Activated T-cell treated with anti-CD3 and anti-CD28 coated beads, Interleukin-2, amount 50 U/mL, for 24 hours (primary cell): ENCODE measurements at regions not wholly inside any gene's neighbourhood (a gene's known extent, or its start where the extent isn't known, plus 50 kb on each side); places are given as distances from the start of the nearest gene placed in this dataset.

Experiments
- DNase-seq: peaks from one replicate; pipeline ENCODE4 v3.0.0-alpha.2; 2020
- H3K27ac Mint-ChIP-seq: 2 replicates; pipeline ENCODE4 v1.8.0; 2020; ENCODE audit warnings: mild to moderate bottlenecking, mixed read lengths
- H3K27me3 Mint-ChIP-seq: 2 replicates; pipeline ENCODE4 v1.8.0; 2020; ENCODE audit warnings: mixed read lengths
- H3K36me3 Mint-ChIP-seq: 2 replicates; pipeline ENCODE4 v1.8.0; 2020; ENCODE audit warnings: low read depth, mixed read lengths
- H3K4me1 Mint-ChIP-seq: 2 replicates; pipeline ENCODE4 v1.8.0; 2020; ENCODE audit warnings: low read depth, mixed read lengths
- H3K4me3 Mint-ChIP-seq: 2 replicates; pipeline ENCODE4 v1.8.0; 2020; ENCODE audit warnings: mild to moderate bottlenecking, moderate library complexity, mixed read lengths
- H3K9me3 Mint-ChIP-seq: 2 replicates; pipeline ENCODE4 v1.8.0; 2020; ENCODE audit warnings: mixed read lengths

DNA sequence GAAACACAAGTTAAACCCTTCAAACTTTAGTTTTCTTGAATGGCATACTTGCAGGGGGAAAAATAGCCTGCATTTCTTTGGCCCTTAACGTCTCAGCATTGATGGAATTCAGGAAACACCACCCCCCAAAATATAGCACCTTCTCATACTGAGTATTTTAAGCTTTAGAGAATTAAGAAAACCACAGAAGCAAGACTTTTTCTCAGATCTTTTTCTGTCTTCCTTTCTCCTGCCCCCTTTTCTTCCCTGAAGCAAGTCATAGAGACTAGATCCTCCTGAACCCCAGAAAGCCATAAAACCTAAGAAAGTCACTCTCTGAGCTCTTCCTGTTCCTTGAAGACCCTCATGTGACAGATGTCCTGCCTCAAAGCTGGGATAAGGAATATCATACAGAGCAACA, 1069.9 kb downstream of the EFNA5 start:
- Mint-ChIP-seq H3K4me1 (no peaks in the 10 kb centered on the region), H3K4me3 (no peak overlapping the region), H3K27me3 (no peaks in the 10 kb centered on the region), H3K27ac (no peak overlapping the region), H3K36me3 (no peaks in the 10 kb centered on the region), H3K9me3 (peaks cover 16% of the 10 kb centered on the region)
- DNase-seq: no peak

- Mint-ChIP-seq H3K27me3 (no peaks in the 10 kb centered on the region), H3K4me3 (no peak overlapping the region), H3K4me1 (no peaks in the 10 kb centered on the region), H3K9me3 (peaks cover 14% of the 10 kb centered on the region), H3K27ac (no peak overlapping the region), H3K36me3 (no peaks in the 10 kb centered on the region)
- no peak for DNase-seq
Observed at GRCh38 chr5:106595864-106596263, 1074.9 kb downstream of the EFNA5 start.

DNA sequence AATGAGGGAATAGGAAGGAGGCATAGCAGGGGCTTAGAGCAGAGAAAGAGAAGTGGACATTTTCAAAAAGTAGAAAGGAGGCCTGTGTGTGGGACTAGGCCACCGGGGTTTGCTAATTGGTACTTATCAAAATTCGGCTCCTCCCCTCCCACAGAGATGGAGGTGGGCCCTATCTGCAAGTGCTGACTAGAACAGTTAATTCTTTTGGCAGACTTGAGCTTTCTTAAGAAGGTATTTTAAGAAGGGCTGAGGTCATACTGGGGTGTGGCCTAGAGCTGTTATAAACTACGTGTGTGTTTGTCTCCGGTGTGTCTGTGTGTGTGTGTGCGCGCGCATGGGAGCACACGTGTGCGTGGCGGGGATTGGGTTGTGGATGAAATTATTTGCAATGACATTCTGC, 1086.5 kb downstream of the EFNA5 start:
- Mint-ChIP-seq H3K4me1 (no peaks in the 10 kb centered on the region), H3K9me3 (peaks cover 5% of the 10 kb centered on the region), H3K36me3 (no peaks in the 10 kb centered on the region), H3K27me3 (no peaks in the 10 kb centered on the region), H3K4me3 (no peak overlapping the region), H3K27ac (no peak overlapping the region)
- DNase-seq: no peak

DNA sequence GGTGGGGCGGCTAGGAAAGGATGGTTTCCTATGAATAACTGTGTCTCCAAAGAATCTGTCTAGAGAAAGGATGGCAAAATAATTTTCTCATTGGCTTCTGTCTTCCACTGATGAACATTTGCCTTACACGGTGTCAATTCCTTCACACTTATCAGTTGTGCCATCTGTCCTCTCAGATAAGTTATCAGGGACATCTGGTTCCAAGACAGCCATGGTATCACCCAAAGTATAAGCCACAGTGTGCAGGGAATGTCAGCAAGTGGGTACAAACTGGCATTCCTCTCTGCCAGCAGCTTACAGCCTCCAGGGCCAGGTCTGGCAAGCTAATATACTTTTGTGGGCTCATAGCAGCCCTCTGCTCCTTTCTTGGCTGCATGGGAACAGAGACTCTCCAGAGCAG, 1092.0 kb downstream of the EFNA5 start:
- no peak for DNase-seq
- Mint-ChIP-seq H3K36me3 (no peaks in the 10 kb centered on the region), H3K4me3 (no peak overlapping the region), H3K4me1 (no peaks in the 10 kb centered on the region), H3K27me3 (no peaks in the 10 kb centered on the region), H3K9me3 (peaks cover 9% of the 10 kb centered on the region), H3K27ac (no peak overlapping the region)

DNA sequence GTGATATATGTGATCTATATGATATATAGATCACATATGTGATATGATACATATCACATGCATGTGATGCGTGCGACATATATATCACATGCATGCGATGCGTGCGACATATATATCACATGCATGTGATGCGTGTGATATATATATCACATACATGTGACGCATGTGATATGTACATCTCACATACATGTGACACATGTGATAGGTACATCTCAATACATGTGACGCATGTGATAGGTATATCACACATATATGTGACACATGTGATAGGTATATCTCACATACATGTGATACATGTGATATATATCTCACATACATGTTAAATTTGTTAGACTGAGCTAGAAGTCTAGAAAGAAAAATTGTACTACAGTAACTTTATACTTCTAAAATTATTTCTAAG, 1095.9 kb downstream of the EFNA5 start:
- Mint-ChIP-seq H3K4me3 (no peak overlapping the region), H3K4me1 (no peaks in the 10 kb centered on the region), H3K36me3 (no peaks in the 10 kb centered on the region), H3K9me3 (peaks cover 4% of the 10 kb centered on the region), H3K27ac (no peak overlapping the region), H3K27me3 (no peaks in the 10 kb centered on the region)
- no peak for DNase-seq

DNA sequence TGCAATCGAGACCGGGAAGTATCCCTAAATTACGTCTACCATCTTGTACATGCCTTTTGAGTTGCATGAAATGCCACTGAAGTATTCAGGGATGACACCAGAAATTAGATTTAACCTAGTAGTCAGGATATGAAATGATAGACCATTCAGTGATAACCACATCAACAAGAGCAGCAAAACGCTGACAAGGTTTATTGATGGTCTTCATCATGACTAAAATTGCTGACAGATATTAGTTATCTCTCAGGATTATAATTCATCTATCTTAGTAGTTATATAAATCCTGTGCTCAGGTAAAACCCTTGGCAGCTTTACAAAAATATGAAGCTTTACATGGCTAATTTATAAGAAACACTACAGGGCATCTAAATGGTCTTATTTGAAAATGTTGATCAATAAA, 1104.7 kb downstream of the EFNA5 start:
- Mint-ChIP-seq H3K27me3 (no peaks in the 10 kb centered on the region), H3K36me3 (no peaks in the 10 kb centered on the region), H3K4me1 (no peaks in the 10 kb centered on the region), H3K4me3 (no peak overlapping the region), H3K9me3 (peaks cover 8% of the 10 kb centered on the region), H3K27ac (no peak overlapping the region)
- DNase-seq: no peak

- H3K27ac Mint-ChIP-seq: no peak overlapping the region
- no peak for DNase-seq
- peaks cover 30% of the 10 kb centered on the region for H3K9me3 Mint-ChIP-seq
- no peak overlapping the region for H3K4me3 Mint-ChIP-seq
- no peaks in the 10 kb centered on the region for H3K36me3 Mint-ChIP-seq
- H3K4me1 Mint-ChIP-seq: no peaks in the 10 kb centered on the region
- H3K27me3 Mint-ChIP-seq: no peaks in the 10 kb centered on the region
Observed at GRCh38 chr5:106545325-106545724, 1125.4 kb downstream of the EFNA5 start.

- Mint-ChIP-seq H3K9me3 (peaks cover 30% of the 10 kb centered on the region), H3K36me3 (no peaks in the 10 kb centered on the region), H3K27ac (no peak overlapping the region), H3K27me3 (no peaks in the 10 kb centered on the region), H3K4me3 (no peak overlapping the region), H3K4me1 (no peaks in the 10 kb centered on the region)
- no peak for DNase-seq
Observed at GRCh38 chr5:106543330-106543729, 1127.4 kb downstream of the EFNA5 start.

DNA sequence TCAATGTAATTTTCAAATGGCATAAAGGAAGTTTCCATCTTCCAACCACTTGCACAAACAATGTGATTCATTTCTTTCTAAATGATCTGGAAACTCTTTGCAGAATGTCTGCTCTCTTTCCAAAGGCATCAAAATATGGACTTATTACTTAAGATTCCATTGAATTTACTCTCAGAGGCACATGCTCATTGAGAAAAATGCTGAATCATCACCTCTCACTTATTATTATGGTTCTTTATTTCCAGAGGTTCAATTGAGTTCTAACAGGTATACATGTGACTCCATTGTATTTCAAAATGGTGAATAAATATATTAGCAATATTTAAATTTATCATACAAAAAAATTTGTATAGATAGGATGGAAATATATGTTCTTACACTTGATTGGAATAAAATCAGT, 1140.6 kb downstream of the EFNA5 start:
- no peak for DNase-seq
- no peak overlapping the region for H3K27ac Mint-ChIP-seq
- H3K4me1 Mint-ChIP-seq: no peaks in the 10 kb centered on the region
- no peaks in the 10 kb centered on the region for H3K27me3 Mint-ChIP-seq
- peaks cover 19% of the 10 kb centered on the region for H3K9me3 Mint-ChIP-seq
- no peaks in the 10 kb centered on the region for H3K36me3 Mint-ChIP-seq
- no peak overlapping the region for H3K4me3 Mint-ChIP-seq

GRCh38 chr5:106525438-106525837, 1145.3 kb downstream of the EFNA5 start:
- H3K27ac Mint-ChIP-seq: no peak overlapping the region
- no peaks in the 10 kb centered on the region for H3K36me3 Mint-ChIP-seq
- no peak for DNase-seq
- H3K4me3 Mint-ChIP-seq: no peak overlapping the region
- H3K9me3 Mint-ChIP-seq: peaks cover 4% of the 10 kb centered on the region
- no peaks in the 10 kb centered on the region for H3K27me3 Mint-ChIP-seq
- H3K4me1 Mint-ChIP-seq: no peaks in the 10 kb centered on the region

DNA sequence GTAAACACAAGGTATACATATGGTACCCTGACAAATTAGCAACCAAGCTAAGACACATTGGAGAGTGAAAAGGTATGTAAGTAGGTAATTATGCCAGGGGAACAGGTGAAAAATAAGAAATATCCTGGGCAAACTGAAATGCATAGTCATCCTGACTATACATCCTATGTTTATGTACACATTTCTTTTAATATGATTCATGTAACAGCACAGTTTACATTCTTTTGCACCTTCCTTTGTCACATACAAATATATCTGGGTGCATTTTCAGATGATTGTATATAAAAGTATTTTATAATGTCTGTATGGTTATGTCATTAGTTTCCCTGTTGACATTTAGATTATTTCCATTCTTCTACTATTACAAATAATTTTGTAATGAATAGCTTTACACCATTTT, 1146.9 kb downstream of the EFNA5 start:
- H3K4me1 Mint-ChIP-seq: no peaks in the 10 kb centered on the region
- H3K36me3 Mint-ChIP-seq: no peaks in the 10 kb centered on the region
- no peaks in the 10 kb centered on the region for H3K27me3 Mint-ChIP-seq
- no peak for DNase-seq
- no peak overlapping the region for H3K4me3 Mint-ChIP-seq
- no peaks in the 10 kb centered on the region for H3K9me3 Mint-ChIP-seq
- H3K27ac Mint-ChIP-seq: no peak overlapping the region

GRCh38 chr5:106522296-106522695, 1148.4 kb downstream of the EFNA5 start:
- no peaks in the 10 kb centered on the region for H3K4me1 Mint-ChIP-seq
- H3K9me3 Mint-ChIP-seq: no peaks in the 10 kb centered on the region
- H3K4me3 Mint-ChIP-seq: no peak overlapping the region
- no peaks in the 10 kb centered on the region for H3K27me3 Mint-ChIP-seq
- H3K27ac Mint-ChIP-seq: no peak overlapping the region
- no peak for DNase-seq
- H3K36me3 Mint-ChIP-seq: no peaks in the 10 kb centered on the region

GRCh38 chr5:106521701-106522100, 1149.0 kb downstream of the EFNA5 start:
- no peaks in the 10 kb centered on the region for H3K36me3 Mint-ChIP-seq
- no peak for DNase-seq
- no peaks in the 10 kb centered on the region for H3K9me3 Mint-ChIP-seq
- no peak overlapping the region for H3K4me3 Mint-ChIP-seq
- no peaks in the 10 kb centered on the region for H3K27me3 Mint-ChIP-seq
- no peaks in the 10 kb centered on the region for H3K4me1 Mint-ChIP-seq
- no peak overlapping the region for H3K27ac Mint-ChIP-seq

GRCh38 chr5:106510321-106510720, 1160.4 kb downstream of the EFNA5 start:
- no peak overlapping the region for H3K27ac Mint-ChIP-seq
- H3K9me3 Mint-ChIP-seq: peaks cover 4% of the 10 kb centered on the region
- no peak for DNase-seq
- no peaks in the 10 kb centered on the region for H3K36me3 Mint-ChIP-seq
- no peaks in the 10 kb centered on the region for H3K27me3 Mint-ChIP-seq
- H3K4me1 Mint-ChIP-seq: no peaks in the 10 kb centered on the region
- no peak overlapping the region for H3K4me3 Mint-ChIP-seq

- no peaks in the 10 kb centered on the region for H3K4me1 Mint-ChIP-seq
- no peak overlapping the region for H3K4me3 Mint-ChIP-seq
- H3K27me3 Mint-ChIP-seq: no peaks in the 10 kb centered on the region
- H3K9me3 Mint-ChIP-seq: peaks cover 4% of the 10 kb centered on the region
- no peak for DNase-seq
- H3K27ac Mint-ChIP-seq: no peak overlapping the region
- no peaks in the 10 kb centered on the region for H3K36me3 Mint-ChIP-seq
Observed at GRCh38 chr5:106508894-106509293, 1161.8 kb downstream of the EFNA5 start.

- no peaks in the 10 kb centered on the region for H3K27me3 Mint-ChIP-seq
- H3K4me3 Mint-ChIP-seq: no peak overlapping the region
- H3K36me3 Mint-ChIP-seq: no peaks in the 10 kb centered on the region
- H3K27ac Mint-ChIP-seq: no peak overlapping the region
- H3K4me1 Mint-ChIP-seq: no peaks in the 10 kb centered on the region
- DNase-seq: no peak
- peaks cover 7% of the 10 kb centered on the region for H3K9me3 Mint-ChIP-seq
Observed at GRCh38 chr5:106493910-106494309, 1176.8 kb downstream of the EFNA5 start.
